ENCODE measurements at regions not wholly inside any gene's neighbourhood (a gene's known extent, or its start where the extent isn't known, plus 50 kb on each side); places are given as distances from the start of the nearest gene placed in this dataset.

GRCh38 chr1:229973297-229973612, 93.8 kb upstream of the GALNT2 start:
- Histone ChIP-seq H3K4me3 (replicated peaks; ENCODE audit: insufficient read depth, low read length) (no peak overlapping the region), H3K27ac (replicated peaks) (no peak overlapping the region), H3K27me3 (ENCODE audit: insufficient read depth, poor library complexity, severe bottlenecking) (no peaks in the 10 kb centered on the region)
- TF ChIP-seq SPI1 (IDR thresholded peaks at IDR 0.05; ENCODE audit: borderline replicate concordance, low read depth) (no peak), CTCF (IDR thresholded peaks at IDR 0.05; ENCODE audit: insufficient read depth, low read length) (no peak), POLR2AphosphoS5 (IDR thresholded peaks at IDR 0.05; ENCODE audit: low read depth) (no peak), GABPA (IDR thresholded peaks at IDR 0.05; ENCODE audit: low read depth) (no peak), REST (IDR thresholded peaks at IDR 0.05; ENCODE audit: insufficient replicate concordance, low read depth) (no peak)
- DNase-seq (ENCODE audit: low read depth in 1 of 2, low spot score in 1 of 2): no peak

- Histone ChIP-seq H3K4me3 (replicated peaks; ENCODE audit: insufficient read depth, low read length) (no peak overlapping the region), H3K27me3 (ENCODE audit: insufficient read depth, poor library complexity, severe bottlenecking) (no peaks in the 10 kb centered on the region), H3K27ac (replicated peaks) (no peak overlapping the region)
- TF ChIP-seq GABPA (IDR thresholded peaks at IDR 0.05; ENCODE audit: low read depth) (no peak), SPI1 (IDR thresholded peaks at IDR 0.05; ENCODE audit: borderline replicate concordance, low read depth) (no peak), POLR2AphosphoS5 (IDR thresholded peaks at IDR 0.05; ENCODE audit: low read depth) (no peak), REST (IDR thresholded peaks at IDR 0.05; ENCODE audit: insufficient replicate concordance, low read depth) (no peak), CTCF (IDR thresholded peaks at IDR 0.05; ENCODE audit: insufficient read depth, low read length) (no peak)
- DNase-seq (ENCODE audit: low read depth in 1 of 2, low spot score in 1 of 2): no peak
These were observed 92.0 kb upstream of the GALNT2 start for GRCh38 chr1:229975047-229975446.

GRCh38 chr1:229980009-229980408, 87.0 kb upstream of the GALNT2 start:
- Histone ChIP-seq H3K27ac (replicated peaks) (no peak overlapping the region), H3K4me3 (replicated peaks; ENCODE audit: insufficient read depth, low read length) (no peak overlapping the region), H3K27me3 (ENCODE audit: insufficient read depth, poor library complexity, severe bottlenecking) (no peaks in the 10 kb centered on the region)
- TF ChIP-seq CTCF (IDR thresholded peaks at IDR 0.05; ENCODE audit: insufficient read depth, low read length) (no peak), REST (IDR thresholded peaks at IDR 0.05; ENCODE audit: insufficient replicate concordance, low read depth) (no peak), GABPA (IDR thresholded peaks at IDR 0.05; ENCODE audit: low read depth) (no peak), POLR2AphosphoS5 (IDR thresholded peaks at IDR 0.05; ENCODE audit: low read depth) (no peak), SPI1 (IDR thresholded peaks at IDR 0.05; ENCODE audit: borderline replicate concordance, low read depth) (no peak)
- no peak for DNase-seq (ENCODE audit: low read depth in 1 of 2, low spot score in 1 of 2)

Measured in HL-60 (cell line).